ENCODE measurements at regions not wholly inside any gene's neighbourhood (a gene's known extent, or its start where the extent isn't known, plus 50 kb on each side); places are given as distances from the start of the nearest gene placed in this dataset.

DNA sequence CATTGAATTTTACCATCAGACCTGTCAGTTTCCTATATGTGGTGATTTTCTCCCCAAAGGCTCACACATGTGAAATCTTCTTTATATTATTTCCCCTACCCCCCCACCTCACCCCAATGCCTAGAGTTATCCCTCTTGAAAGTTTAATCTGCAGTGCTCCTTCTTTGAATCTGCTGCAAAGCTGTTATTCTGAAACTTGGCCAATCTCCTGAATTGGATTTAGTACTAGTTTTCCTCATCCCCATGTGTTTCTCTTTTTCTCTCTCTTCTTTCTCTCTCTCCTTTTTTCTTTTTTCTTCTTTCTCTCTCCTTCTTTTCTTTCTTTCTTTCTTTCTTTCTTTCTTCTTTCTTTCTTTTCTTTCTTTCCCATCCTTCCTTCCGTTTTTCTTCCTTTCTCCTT lies 886.2 kb downstream of the TYW1 start:
- H3K9me3 ChIP-seq: peaks cover 0 to 3% of the 10 kb centered on the region in 2 donors
- no peak for DNase-seq (ENCODE audit: low spot score in 2 of 2)
- no peak overlapping the region for H3K27ac ChIP-seq
- H3K4me1 ChIP-seq: no peaks in the 10 kb centered on the region
- intact Hi-C loops (cut with DNase I): no loop called here
- TF ChIP-seq, protein P1, sequence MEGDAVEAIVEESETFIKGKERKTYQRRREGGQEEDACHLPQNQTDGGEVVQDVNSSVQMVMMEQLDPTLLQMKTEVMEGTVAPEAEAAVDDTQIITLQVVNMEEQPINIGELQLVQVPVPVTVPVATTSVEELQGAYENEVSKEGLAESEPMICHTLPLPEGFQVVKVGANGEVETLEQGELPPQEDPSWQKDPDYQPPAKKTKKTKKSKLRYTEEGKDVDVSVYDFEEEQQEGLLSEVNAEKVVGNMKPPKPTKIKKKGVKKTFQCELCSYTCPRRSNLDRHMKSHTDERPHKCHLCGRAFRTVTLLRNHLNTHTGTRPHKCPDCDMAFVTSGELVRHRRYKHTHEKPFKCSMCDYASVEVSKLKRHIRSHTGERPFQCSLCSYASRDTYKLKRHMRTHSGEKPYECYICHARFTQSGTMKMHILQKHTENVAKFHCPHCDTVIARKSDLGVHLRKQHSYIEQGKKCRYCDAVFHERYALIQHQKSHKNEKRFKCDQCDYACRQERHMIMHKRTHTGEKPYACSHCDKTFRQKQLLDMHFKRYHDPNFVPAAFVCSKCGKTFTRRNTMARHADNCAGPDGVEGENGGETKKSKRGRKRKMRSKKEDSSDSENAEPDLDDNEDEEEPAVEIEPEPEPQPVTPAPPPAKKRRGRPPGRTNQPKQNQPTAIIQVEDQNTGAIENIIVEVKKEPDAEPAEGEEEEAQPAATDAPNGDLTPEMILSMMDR (IDR thresholded peaks at IDR 0.05): no peak
- no peaks in the 10 kb centered on the region for H3K27me3 ChIP-seq
- H3K4me3 ChIP-seq: no peak overlapping the region
- H3K36me3 ChIP-seq: no peaks in the 10 kb centered on the region

DNA sequence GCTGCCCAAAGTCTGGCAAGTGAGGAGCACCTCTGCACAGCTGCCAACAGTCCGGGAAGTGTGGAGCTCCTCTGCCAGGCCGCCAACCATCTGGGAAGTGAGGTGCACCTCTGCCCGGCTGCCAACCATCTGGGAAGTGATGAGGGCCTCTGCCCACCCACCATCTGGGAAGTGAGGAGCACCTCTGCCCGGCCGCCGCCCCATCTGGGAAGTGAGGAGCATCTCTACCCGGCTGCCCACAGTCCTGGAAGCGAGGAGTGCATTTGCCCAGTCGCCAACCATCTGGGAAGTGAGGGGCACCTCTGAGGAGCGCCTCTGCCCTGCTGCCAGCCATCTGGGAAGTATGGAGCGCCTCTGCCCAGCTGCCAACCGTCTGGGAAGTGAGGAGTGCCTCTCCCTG lies 893.7 kb downstream of the TYW1 start:
- no peak overlapping the region for H3K27ac ChIP-seq
- H3K36me3 ChIP-seq: no peaks in the 10 kb centered on the region
- H3K4me1 ChIP-seq: no peaks in the 10 kb centered on the region
- TF ChIP-seq, protein P1 (IDR thresholded peaks at IDR 0.05): no peak
- intact Hi-C loops (cut with DNase I): no loop called here
- no peak for DNase-seq (ENCODE audit: low spot score in 2 of 2)
- peaks cover 0 to 3% of the 10 kb centered on the region in 2 donors for H3K9me3 ChIP-seq
- no peak overlapping the region for H3K4me3 ChIP-seq
- H3K27me3 ChIP-seq: no peaks in the 10 kb centered on the region

DNA sequence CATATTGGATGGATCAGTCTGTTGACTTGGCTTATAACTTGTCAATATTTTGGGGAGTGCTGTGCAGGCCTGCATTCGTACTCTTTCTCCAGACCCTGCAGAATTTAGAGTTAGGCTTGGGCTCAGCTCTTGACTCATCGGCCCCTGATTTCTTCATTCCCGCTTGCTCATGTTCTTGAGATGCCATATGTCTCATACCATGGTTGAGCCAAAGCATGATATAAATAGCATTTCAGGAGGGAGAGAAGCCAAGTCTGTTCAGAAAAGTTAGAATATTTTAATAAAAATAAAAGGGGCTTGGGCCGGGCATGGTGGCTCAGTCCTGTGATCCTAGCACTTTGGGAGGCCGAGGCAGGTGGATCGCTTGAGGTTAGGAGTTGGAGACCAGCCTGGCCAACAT lies 898.1 kb downstream of the TYW1 start:
- intact Hi-C loops (cut with DNase I): no loop called here
- Histone ChIP-seq H3K27me3 (no peaks in the 10 kb centered on the region), H3K4me1 (no peaks in the 10 kb centered on the region), H3K4me3 (no peak overlapping the region), H3K27ac (no peak overlapping the region), H3K9me3 (no peaks in the 10 kb centered on the region), H3K36me3 (no peaks in the 10 kb centered on the region)
- DNase-seq (ENCODE audit: low spot score in 2 of 2): no peak
- TF ChIP-seq, protein P1 (IDR thresholded peaks at IDR 0.05): no peak

DNA sequence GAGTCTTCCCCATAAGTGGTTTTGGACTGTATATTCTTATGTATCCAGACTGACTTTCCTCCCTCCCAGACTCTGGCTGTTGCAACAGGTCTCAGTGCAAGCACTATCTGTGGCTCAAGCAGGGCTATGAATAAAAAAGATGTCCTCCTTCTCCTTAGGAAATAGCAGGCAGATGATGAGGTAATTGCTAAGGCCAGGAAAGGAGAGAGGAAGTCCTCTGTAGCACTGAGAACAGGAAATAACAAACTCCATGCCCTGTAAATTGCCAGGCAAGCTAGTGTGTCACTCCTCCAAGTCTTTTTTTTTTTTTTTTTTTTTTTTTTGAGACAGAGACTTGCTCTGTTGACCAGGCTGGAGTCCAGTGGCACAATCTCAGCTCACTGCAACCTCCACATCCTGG lies 900.1 kb downstream of the TYW1 start:
- no peak overlapping the region for H3K4me3 ChIP-seq
- intact Hi-C loops (cut with DNase I): no loop called here
- no peaks in the 10 kb centered on the region for H3K9me3 ChIP-seq
- DNase-seq (ENCODE audit: low spot score in 2 of 2): no peak
- no peaks in the 10 kb centered on the region for H3K27me3 ChIP-seq
- TF ChIP-seq, protein P1 (IDR thresholded peaks at IDR 0.05): no peak
- no peak overlapping the region for H3K27ac ChIP-seq
- no peaks in the 10 kb centered on the region for H3K36me3 ChIP-seq
- H3K4me1 ChIP-seq: no peaks in the 10 kb centered on the region

DNA sequence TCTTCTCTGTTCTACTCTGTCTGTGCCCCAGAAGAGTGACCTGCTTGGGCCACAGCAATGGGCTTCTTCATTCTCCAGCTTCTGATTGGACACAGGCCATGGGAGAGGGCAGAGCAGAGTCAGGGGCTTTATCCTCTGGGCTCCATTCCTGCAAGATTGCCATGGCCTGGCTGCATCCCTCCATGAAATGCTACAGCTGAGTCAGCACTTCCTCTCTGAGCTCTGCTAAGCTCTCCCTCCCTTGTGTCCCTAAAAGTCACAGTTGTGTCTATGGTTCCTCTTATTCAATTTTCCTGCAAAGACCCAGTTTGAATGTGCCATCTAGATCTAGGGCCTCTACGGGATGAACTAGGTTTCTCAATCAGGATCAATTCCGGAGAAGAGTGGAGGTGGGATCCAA lies 903.8 kb downstream of the TYW1 start:
- H3K27ac ChIP-seq: no peak overlapping the region
- DNase-seq (ENCODE audit: low spot score in 2 of 2): no peak
- TF ChIP-seq, protein P1 (IDR thresholded peaks at IDR 0.05): no peak
- H3K4me1 ChIP-seq: no peaks in the 10 kb centered on the region
- no peaks in the 10 kb centered on the region for H3K36me3 ChIP-seq
- H3K9me3 ChIP-seq: no peaks in the 10 kb centered on the region
- H3K27me3 ChIP-seq: no peaks in the 10 kb centered on the region
- H3K4me3 ChIP-seq: no peak overlapping the region
- intact Hi-C loops (cut with DNase I): no loop called here

DNA sequence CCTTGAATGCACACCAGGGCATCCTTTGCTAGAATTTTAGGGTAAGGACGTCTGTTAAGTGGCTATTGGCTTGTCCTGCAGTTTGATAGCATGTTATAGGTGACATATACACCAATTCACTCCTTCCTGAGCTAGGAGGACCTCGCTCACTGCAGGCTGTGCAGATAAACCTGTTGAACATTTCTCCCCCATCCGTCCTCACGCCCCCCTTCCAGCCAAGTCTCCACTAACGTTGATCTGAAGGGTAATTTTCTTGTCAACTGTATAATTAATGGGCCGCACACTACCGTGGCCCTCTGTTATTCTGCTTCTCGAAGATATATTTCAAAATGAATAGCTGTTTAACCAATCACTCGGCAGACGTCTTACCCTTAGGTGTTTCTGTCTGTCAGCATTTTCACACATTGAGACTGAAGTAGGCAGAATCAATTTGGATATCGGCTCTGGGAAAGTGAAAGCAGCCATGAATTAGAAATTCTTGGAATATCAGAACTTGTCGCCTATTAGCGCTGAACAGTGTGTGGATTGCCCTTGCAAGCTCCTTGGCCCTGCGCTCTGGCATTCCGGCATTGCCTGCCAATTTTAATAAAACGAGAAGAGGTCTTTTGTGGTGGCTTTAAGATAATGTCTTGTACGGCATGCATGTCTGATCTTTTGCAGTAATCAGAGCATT lies 905.3 kb downstream of the TYW1 start:
- Histone ChIP-seq H3K4me3 (no peak overlapping the region), H3K4me1 (no peaks in the 10 kb centered on the region), H3K27me3 (no peaks in the 10 kb centered on the region), H3K27ac (no peak overlapping the region), H3K36me3 (no peaks in the 10 kb centered on the region), H3K9me3 (no peaks in the 10 kb centered on the region)
- intact Hi-C loops (cut with DNase I): no loop called here
- TF ChIP-seq, protein P1 (IDR thresholded peaks at IDR 0.05): no peak
- no peak for DNase-seq (ENCODE audit: low spot score in 2 of 2)
